Hematopoietic multipotent progenitor cell treated with erythropoietin and hydrocortisone succinate and interleukin-3 and kit ligand, for 4 days (in vitro differentiated cells): ENCODE measurements at regions not wholly inside any gene's neighbourhood (a gene's known extent, or its start where the extent isn't known, plus 50 kb on each side); places are given as distances from the start of the nearest gene placed in this dataset.
"Not testable (repeated sequence)": the region's sequence is repeated elsewhere in the genome, so short reads cannot be mapped to it uniquely, and the experiment has no call there.

Experiments
- DNase-seq: peaks from one replicate; pipeline ENCODE4 v3.0.0-alpha.2; 2015

GRCh38 chr10:114708084-114708483 lies 50.0 kb upstream of the ABLIM1 start:
- DNase-seq = no peak

GRCh38 chr10:114708717-114709335 lies 50.8 kb upstream of the ABLIM1 start:
- peak; percentile 30 for DNase-seq

GRCh38 chr10:114709984-114710383 lies 51.9 kb upstream of the ABLIM1 start:
- DNase-seq = no peak

- no peak for DNase-seq
These were observed 53.2 kb upstream of the ABLIM1 start for GRCh38 chr10:114711176-114711868.

- DNase-seq = no peak
These were observed 53.8 kb upstream of the ABLIM1 start for GRCh38 chr10:114711869-114712250.

- peak; percentile 38 for DNase-seq
These were observed 55.5 kb upstream of the ABLIM1 start for GRCh38 chr10:114713525-114714090.

GRCh38 chr10:114714281-114714741 lies 56.2 kb upstream of the ABLIM1 start:
- no peak for DNase-seq

GRCh38 chr10:114715171-114715670 lies 57.1 kb upstream of the ABLIM1 start:
- DNase-seq = no peak

- DNase-seq = no peak
These were observed 58.8 kb upstream of the ABLIM1 start for GRCh38 chr10:114716811-114717404.

- not testable (repeated sequence) for DNase-seq
These were observed 59.8 kb upstream of the ABLIM1 start for GRCh38 chr10:114717881-114718280.

GRCh38 chr10:114718374-114718773 lies 60.3 kb upstream of the ABLIM1 start:
- no peak for DNase-seq

GRCh38 chr10:114719311-114719710 lies 61.2 kb upstream of the ABLIM1 start:
- DNase-seq = no peak

- DNase-seq = not testable (repeated sequence)
These were observed 61.9 kb upstream of the ABLIM1 start for GRCh38 chr10:114720023-114720422.

GRCh38 chr10:114720685-114721278 lies 62.7 kb upstream of the ABLIM1 start:
- DNase-seq = peak; percentile 51

- DNase-seq = not testable (repeated sequence)
These were observed 64.1 kb upstream of the ABLIM1 start for GRCh38 chr10:114722136-114722535.

GRCh38 chr10:114723361-114723760 lies 65.3 kb upstream of the ABLIM1 start:
- DNase-seq = no peak

GRCh38 chr10:114723991-114724715 lies 66.1 kb upstream of the ABLIM1 start:
- no peak for DNase-seq

GRCh38 chr10:114724716-114725106 lies 66.6 kb upstream of the ABLIM1 start:
- DNase-seq = no peak

GRCh38 chr10:114726820-114727271 lies 68.8 kb upstream of the ABLIM1 start:
- DNase-seq = no peak

- DNase-seq = no peak
These were observed 70.2 kb upstream of the ABLIM1 start for GRCh38 chr10:114728325-114728724.

- no peak for DNase-seq
These were observed 71.1 kb upstream of the ABLIM1 start for GRCh38 chr10:114729103-114729659.

GRCh38 chr10:114730291-114730690 lies 72.2 kb upstream of the ABLIM1 start:
- DNase-seq = no peak
